Heart left ventricle (tissue), 16 donors: ENCODE measurements at regions not wholly inside any gene's neighbourhood (a gene's known extent, or its start where the extent isn't known, plus 50 kb on each side); places are given as distances from the start of the nearest gene placed in this dataset.

ENCODE experiments used
- ATAC-seq, 4 donors: fragments of 200-7000 bp; cut with Tn5 transposase; one replicate each; pipeline ENCODE4 v1.9.1; 2020 to 2022; ENCODE audit warnings: moderate library complexity in 4 of 4, mild to moderate bottlenecking in 3 of 4, moderate number of reproducible peaks in 1 of 4
- DNase-seq, 5 donors: peaks; one replicate each; pipeline ENCODE4 v3.0.0-alpha.2; 2020
- H3K27ac ChIP-seq, 12 donors: fragments of 200-600 bp; sonication (generic) in 4 of 12; one replicate each; pipeline versions ENCODE4 v1.5.0 to v1.8.0; 2016 to 2022; ENCODE audit warnings: mild to moderate bottlenecking in 2 of 12
- H3K27me3 ChIP-seq, 9 donors: fragments of 200-600 bp; sonication (generic) in 2 of 9; one replicate each; pipeline versions ENCODE4 v1.5.1 to v1.8.0; 2016 to 2022; ENCODE audit warnings: mild to moderate bottlenecking in 3 of 9
- H3K36me3 ChIP-seq, 9 donors: fragments of 200-600 bp; sonication (generic) in 2 of 9; one replicate each; pipeline versions ENCODE4 v1.5.0 to v1.8.0; 2018 to 2022; ENCODE audit warnings: mild to moderate bottlenecking in 2 of 9
- H3K4me1 ChIP-seq, 12 donors: fragments of 200-600 bp; sonication (generic) in 4 of 12; one replicate each; pipeline versions ENCODE4 v1.5.0 to v1.8.0; 2016 to 2022; ENCODE audit warnings: mild to moderate bottlenecking in 3 of 12
- H3K4me3 ChIP-seq, 12 donors: fragments of 200-600 bp; sonication (generic) in 4 of 12; one replicate each; pipeline versions ENCODE4 v1.5.0 to v1.8.0; 2017 to 2022; ENCODE audit warnings: mild to moderate bottlenecking in 9 of 12, moderate library complexity in 4 of 12
- H3K9me3 ChIP-seq, 12 donors: fragments of 200-600 bp; sonication (generic) in 4 of 12; one replicate each; pipeline versions ENCODE4 v1.5.0 to v1.8.0; 2016 to 2022; ENCODE audit warnings: mild to moderate bottlenecking in 1 of 12
- CTCF ChIP-seq, 12 donors: fragments of 200-600 bp; sonication (generic) in 4 of 12; IDR thresholded peaks; one replicate each; pipeline versions ENCODE4 v1.5.0 to v1.8.0; 2018 to 2022; ENCODE audit warnings: antibody characterized with exemption in 12 of 12, mild to moderate bottlenecking in 5 of 12
- POLR2A ChIP-seq, 2 donors: fragments of 450-650 bp; IDR thresholded peaks; one replicate each; pipeline ENCODE4 v1.6.1; 2017; ENCODE audit warnings: antibody characterized with exemption in 2 of 2, mild to moderate bottlenecking in 2 of 2, moderate library complexity in 2 of 2
- WGBS, 4 donors: extraction: QIAGEN DNeasy Blood & Tissue Kit in 2 of 4; methylation state at CpG; one replicate each; pipeline versions ENCODE4 v1.1.5 to v1.1.7; 2013 to 2018; 5-methylcytosine and 5-hydroxymethylcytosine counted together
- intact Hi-C, 10 donors: fragments of 100-400 bp; cut with DNase I; formaldehyde crosslinking; loops; one replicate each; pipeline versions ENCODE4 v1.11.1 to v1.14.2; 2022
- donor health status: ischemic (EF 13 %, LVEDD 7.1; RV severe dilation, severe dysfunction).
- donor health status: healthy with polysubstance abuse.
- donor health status: DM: no; HTN: yes; CAD: no.
- donor health status: DM: no; HTN: no; CAD: no.
- donor health status: ischemic (EF 25% LVEDD 6.9; RV normal size, moderate dysfunction).
- donor health status: ischemic (EF 25% LVEDD 5.7; RV mildly dilated, moderate dysfunction).
- donor health status: healthy.
- donor health status: DM: yes; HTN: yes; CAD: no.
- donor health status: ischemic (EF 35%, LVEDD 5.7; RV mildly dilated, moderate dysfunction).
- donor health status: nonischemic (EF 11% LVEDD 7.7; RV severe dilation, severe dysfunction).
- donor health status: DM: yes; HTN: yes; CAD: no.
- donor health status: PGD.
- donor health status: ischemic (EF 29% LVEDD 5.4; RV normal size, mild dysfunction).
- donor health status: nonischemic (EF 23%, LVEDD 6.1; RV moderate dilation, normal function).

GRCh38 chrX:40832723-40833122 is 97.4 kb upstream of the MED14 start:
- no peak overlapping the region for H3K4me3 ChIP-seq
- TF ChIP-seq CTCF (IDR thresholded peaks at IDR 0.05) = no peak
- TF ChIP-seq POLR2A (IDR thresholded peaks at IDR 0.05) = no peak
- DNase-seq (no peak), ATAC-seq (no peak)
- 93 to 98% (median 95%) methylated on average over 9 to 39 of the region's 39 CpGs for WGBS, 4 donors
- no peaks in the 10 kb centered on the region for H3K9me3 ChIP-seq
- no peak overlapping the region for H3K27ac ChIP-seq
- intact Hi-C loops = no loop called here
- H3K36me3 ChIP-seq = no peaks in the 10 kb centered on the region
- no peaks in the 10 kb centered on the region for H3K4me1 ChIP-seq
- H3K27me3 ChIP-seq = peaks cover 0 to 6% (median 0%) of the 10 kb centered on the region in 9 donors

GRCh38 chrX:40834225-40834624 is 98.9 kb upstream of the MED14 start:
- intact Hi-C loops = no loop called here
- Histone ChIP-seq H3K27ac (no peak overlapping the region), H3K4me1 (no peaks in the 10 kb centered on the region), H3K4me3 (no peak overlapping the region), H3K9me3 (peaks cover 0 to 7% (median 0%) of the 10 kb centered on the region in 12 donors), H3K36me3 (no peaks in the 10 kb centered on the region), H3K27me3 (peaks cover 0 to under 1% (median 0%) of the 10 kb centered on the region in 9 donors)
- ATAC-seq (no peak), DNase-seq (no peak)
- TF ChIP-seq POLR2A (IDR thresholded peaks at IDR 0.05) = no peak
- TF ChIP-seq CTCF (IDR thresholded peaks at IDR 0.05) = no peak
- WGBS, 4 donors = 92 to 97% (median 96%) methylated on average over 33 of the region's 33 CpGs

- no peak for ATAC-seq
- Histone ChIP-seq H3K9me3 (peaks cover 0 to 17% (median 0%) of the 10 kb centered on the region in 12 donors), H3K4me1 (no peaks in the 10 kb centered on the region), H3K36me3 (no peaks in the 10 kb centered on the region), H3K4me3 (no peak overlapping the region), H3K27ac (no peak overlapping the region), H3K27me3 (no peaks in the 10 kb centered on the region)
- 81 to 84% (median 82%) methylated on average over 7 of the region's 7 CpGs for WGBS, 4 donors
- DNase-seq = no peak
- intact Hi-C loops = no loop called here
- no peak for TF ChIP-seq POLR2A (IDR thresholded peaks at IDR 0.05)
- no peak for TF ChIP-seq CTCF (IDR thresholded peaks at IDR 0.05)
Measured at GRCh38 chrX:40835526-40835925, 100.2 kb upstream of the MED14 start.

GRCh38 chrX:40843643-40844042 is 108.3 kb upstream of the MED14 start:
- Histone ChIP-seq H3K4me1 (peaks cover 0 to 13% (median 0%) of the 10 kb centered on the region in 12 donors), H3K9me3 (peaks cover 0 to 40% (median 7%) of the 10 kb centered on the region in 12 donors), H3K27me3 (peaks cover 0 to 3% (median 0%) of the 10 kb centered on the region in 9 donors), H3K4me3 (no peak overlapping the region), H3K36me3 (no peaks in the 10 kb centered on the region), H3K27ac (no peak overlapping the region)
- ATAC-seq (no peak), DNase-seq (no peak)
- no peak for TF ChIP-seq POLR2A (IDR thresholded peaks at IDR 0.05)
- TF ChIP-seq CTCF (IDR thresholded peaks at IDR 0.05) = no peak
- 88 to 100% (median 95%) methylated on average over 2 of the region's 2 CpGs for WGBS, 4 donors
- intact Hi-C loops = no loop called here
